HG03196 (cell line): ENCODE measurements at regions not wholly inside any gene's neighbourhood (a gene's known extent, or its start where the extent isn't known, plus 50 kb on each side); places are given as distances from the start of the nearest gene placed in this dataset.

Source experiments
- ATAC-seq: cut with Tn5 transposase; IDR thresholded peaks from one replicate; pipeline ENCODE4 v1.9.1; 2021; ENCODE audit not compliant: unreplicated experiment

GRCh38 chr1:59138402-59138801, 158.5 kb upstream of the FGGY start:
- no peak for ATAC-seq

- no peak for ATAC-seq
These were observed 157.5 kb upstream of the FGGY start for GRCh38 chr1:59139396-59139795.

DNA sequence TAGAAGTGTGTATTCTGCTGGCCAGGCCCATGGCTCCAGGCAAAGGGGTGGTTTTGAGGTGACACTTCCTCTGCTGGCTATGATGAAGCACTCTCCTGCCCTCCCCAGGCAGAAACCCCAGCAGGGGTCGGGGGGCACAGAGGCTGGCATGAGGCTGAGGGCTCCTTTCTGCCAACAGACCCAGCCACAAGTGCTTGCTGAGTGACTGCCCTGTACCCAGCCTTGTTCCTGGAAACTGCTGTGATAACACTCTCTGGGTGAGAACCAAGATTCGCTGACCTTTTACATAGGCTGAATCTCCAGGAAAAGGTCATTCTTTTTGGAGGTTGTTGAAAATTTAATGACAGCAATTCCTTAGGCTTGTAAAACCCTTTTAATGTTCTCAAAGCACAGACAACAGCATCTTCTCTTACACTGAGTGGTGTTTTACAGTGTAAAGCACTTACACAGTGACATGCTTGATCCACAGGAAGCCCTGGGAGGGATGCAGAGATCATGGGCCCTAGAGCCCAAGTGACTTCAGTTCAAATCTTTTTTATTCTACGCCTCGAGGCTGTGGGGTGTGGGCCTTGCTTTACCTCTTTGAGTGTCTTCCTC, 155.5 kb upstream of the FGGY start:
- ATAC-seq = no peak

- ATAC-seq = no peak
These were observed 154.4 kb upstream of the FGGY start for GRCh38 chr1:59142311-59143132.

GRCh38 chr1:59143133-59143487, 153.8 kb upstream of the FGGY start:
- ATAC-seq = no peak

- no peak for ATAC-seq
These were observed 153.1 kb upstream of the FGGY start for GRCh38 chr1:59143811-59144210.

DNA sequence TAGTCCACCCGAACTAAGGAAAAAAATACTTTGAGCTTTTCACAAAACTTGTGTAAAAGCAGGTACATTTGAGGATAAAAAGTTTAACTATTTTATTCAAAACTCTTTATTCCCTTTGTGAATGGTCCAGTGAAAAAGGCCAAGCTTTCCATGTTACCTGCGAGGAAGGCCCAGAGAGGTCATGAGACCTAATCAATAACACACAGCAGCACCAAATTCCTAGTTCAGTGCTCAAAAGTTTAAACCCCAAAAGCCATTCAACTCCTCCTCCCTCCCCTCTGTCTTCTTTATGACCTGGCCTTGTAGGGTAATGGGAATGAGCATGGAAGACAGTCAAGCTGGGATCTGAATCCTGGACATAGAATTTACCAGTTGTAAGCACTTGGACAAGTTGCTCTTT, 151.9 kb upstream of the FGGY start:
- ATAC-seq = no peak

GRCh38 chr1:59146056-59146455, 150.8 kb upstream of the FGGY start:
- ATAC-seq = no peak

GRCh38 chr1:59146651-59147358, 150.1 kb upstream of the FGGY start:
- ATAC-seq = peak; percentile 43

DNA sequence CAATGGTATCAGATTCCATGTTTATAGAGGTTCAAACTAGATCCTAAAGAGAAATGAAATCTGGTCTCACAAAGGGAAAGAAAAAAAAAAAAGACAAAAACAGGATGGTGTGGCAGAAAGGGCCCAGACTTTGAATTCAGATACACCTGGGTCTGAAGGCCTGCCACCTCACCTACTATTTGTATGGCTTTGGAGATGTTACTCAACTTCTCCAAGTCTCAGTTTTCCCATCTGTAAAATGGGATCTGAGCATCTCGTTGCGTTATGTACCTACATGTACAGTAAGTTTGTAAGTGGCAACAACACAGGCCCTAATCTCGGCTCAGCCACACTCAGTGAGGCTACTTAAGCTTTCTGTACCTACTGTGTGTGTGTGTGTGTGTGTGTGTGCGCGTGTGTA, 147.5 kb upstream of the FGGY start:
- ATAC-seq = no peak

DNA sequence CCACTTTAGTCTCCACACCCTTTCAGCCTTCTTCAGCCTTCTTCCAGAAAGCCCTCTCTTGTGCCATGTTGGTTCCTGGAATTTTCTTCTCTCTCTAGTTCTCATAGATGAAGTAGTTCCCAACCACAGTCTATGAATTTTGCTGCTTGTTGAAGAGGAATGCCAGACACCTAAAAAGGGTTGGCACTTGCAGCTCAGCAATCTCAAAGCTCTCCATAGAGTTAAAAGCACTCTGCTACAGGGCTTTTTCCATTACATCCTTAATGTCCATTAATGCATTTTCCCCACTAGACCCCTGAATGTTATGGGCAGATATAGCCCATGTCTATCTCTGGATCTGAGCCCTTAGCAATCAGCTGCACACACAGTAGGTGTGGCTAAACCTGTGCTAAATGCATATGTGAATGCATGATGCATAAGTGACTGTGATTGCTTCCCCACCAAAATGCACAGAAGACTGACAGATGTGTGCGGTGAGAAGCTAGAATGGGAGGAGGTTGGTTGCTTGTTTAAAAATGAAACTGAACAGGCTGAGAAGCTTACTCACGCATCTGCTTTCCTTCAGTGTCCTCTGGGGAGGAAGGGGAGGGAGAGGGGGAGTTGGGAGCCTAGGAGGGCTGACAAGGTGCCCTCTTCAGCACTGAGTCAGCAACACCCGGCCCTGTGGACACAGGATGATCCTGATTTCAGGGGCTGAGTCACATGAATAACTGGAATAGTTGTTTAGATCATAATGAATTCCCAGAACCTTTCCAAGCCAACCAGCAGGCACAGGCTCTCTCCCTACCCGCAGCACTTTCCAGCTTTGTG, 146.1 kb upstream of the FGGY start:
- ATAC-seq = peak; percentile 56

- ATAC-seq = no peak
These were observed 145.5 kb upstream of the FGGY start for GRCh38 chr1:59151387-59151761.

DNA sequence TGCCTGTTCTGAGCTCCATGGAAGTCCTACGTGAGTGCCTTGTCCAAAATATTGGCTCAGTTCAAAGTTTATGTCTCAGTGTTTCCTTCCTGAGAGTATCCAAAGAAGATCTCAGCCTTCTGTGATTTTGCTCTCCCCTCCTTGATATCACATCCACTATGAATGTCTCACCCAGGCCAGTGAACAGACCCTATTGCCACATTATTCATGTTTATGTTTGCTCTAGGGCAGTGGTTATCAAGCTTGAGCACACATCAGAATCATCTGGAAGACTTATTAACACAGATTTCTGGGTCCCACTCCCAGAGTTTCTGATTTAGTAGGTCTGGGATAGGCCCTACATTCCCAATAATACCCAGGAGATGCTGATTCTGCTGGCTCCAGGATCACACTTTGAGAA, 145.0 kb upstream of the FGGY start:
- ATAC-seq = no peak

GRCh38 chr1:59152511-59152910, 144.4 kb upstream of the FGGY start:
- ATAC-seq = no peak

DNA sequence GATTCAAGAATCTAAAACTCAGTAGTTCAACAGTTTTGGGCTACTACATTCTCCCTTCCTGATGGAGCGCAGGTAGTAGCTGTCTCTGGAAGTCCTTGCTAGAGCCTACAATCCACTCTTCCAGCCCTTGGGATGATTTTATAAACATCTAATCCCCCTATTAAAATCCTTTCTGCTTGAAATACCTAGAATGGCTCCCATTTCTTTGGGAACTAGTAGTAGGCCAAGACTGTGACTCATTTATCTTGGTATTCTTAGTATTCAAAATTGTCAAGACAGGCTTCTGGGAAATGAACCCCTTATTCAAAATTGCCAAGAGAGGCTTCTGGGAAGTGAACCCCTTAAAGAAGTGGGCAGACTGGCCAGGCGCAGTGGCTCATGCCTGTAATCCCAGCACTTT, 142.5 kb upstream of the FGGY start:
- ATAC-seq = no peak

DNA sequence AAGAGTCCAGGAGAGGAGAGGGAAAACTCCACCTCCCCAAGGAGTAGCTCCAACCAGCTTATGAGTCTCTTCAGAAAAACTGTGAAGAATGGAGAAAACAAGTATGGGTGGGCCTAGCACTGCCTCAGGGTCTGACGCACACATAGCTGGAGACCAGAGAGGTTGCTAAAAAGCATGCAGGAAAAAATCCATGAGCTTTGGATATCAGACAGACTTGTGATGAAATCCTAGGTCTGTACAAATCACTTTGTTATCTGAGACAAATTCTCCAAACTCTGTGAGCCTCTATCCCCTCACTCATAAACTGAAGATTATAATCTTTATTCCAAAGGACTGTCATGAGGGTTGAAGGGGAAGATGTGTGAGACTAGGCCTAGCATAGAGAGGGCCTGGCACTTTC, 141.5 kb upstream of the FGGY start:
- ATAC-seq = no peak

DNA sequence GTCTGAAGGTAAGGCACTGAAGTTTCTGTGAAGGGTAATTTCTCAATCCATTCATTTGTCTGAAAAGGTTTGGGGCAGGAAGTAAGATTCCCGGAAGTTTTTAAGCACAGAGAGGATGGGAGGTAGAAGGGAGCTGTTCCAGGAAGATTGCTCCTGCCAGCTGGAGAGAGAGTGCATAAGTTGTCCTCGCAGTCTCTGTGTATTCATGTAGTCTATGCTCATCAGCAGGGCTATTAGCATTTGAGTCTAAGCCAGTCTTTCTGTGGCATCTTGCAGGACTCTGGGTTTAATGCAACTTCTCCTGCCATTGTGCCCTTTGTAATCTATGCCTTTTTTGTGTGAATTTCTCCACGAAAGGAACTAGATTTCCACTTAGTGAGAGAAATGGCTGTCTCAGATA, 140.8 kb upstream of the FGGY start:
- ATAC-seq = no peak

- no peak for ATAC-seq
These were observed 140.2 kb upstream of the FGGY start for GRCh38 chr1:59156526-59157199.

DNA sequence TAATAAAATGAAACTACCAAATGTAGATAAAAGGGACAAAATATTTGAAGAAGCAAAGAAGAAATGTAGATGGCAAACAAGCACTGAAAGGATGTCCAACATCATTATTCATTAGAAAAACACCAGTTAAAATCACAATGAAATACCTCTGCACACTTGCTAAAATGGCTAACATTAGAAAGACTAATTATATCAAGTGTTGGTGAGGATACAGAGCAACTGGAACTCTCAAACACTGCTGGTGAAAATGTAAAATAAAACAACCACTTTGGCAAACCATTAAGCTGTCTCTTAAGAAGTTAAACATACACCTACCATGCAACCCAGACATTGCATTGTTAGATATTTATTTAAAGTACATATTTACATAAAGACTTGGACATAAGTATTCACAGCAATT, 138.6 kb upstream of the FGGY start:
- ATAC-seq = no peak

- no peak for ATAC-seq
These were observed 137.2 kb upstream of the FGGY start for GRCh38 chr1:59159557-59160203.
